GM21360 (cell line): ENCODE measurements at regions not wholly inside any gene's neighbourhood (a gene's known extent, or its start where the extent isn't known, plus 50 kb on each side); places are given as distances from the start of the nearest gene placed in this dataset.

Experiments
- ATAC-seq: cut with Tn5 transposase; IDR thresholded peaks from one replicate; pipeline ENCODE4 v1.9.1; 2021; ENCODE audit warnings: mild to moderate bottlenecking, moderate library complexity; ENCODE audit not compliant: unreplicated experiment

GRCh38 chr22:49198705-49199084 lies 629.0 kb downstream of the BRD1 start:
- no peak for ATAC-seq

GRCh38 chr22:49197986-49198704 lies 629.5 kb downstream of the BRD1 start:
- ATAC-seq = no peak

- no peak for ATAC-seq
Observed at GRCh38 chr22:49197505-49197904, 630.2 kb downstream of the BRD1 start.

- ATAC-seq = no peak
Observed at GRCh38 chr22:49196046-49196511, 631.6 kb downstream of the BRD1 start.

GRCh38 chr22:49195636-49196035 lies 632.0 kb downstream of the BRD1 start:
- no peak for ATAC-seq

GRCh38 chr22:49193901-49194465 lies 633.7 kb downstream of the BRD1 start:
- ATAC-seq = no peak

- no peak for ATAC-seq
Observed at GRCh38 chr22:49193348-49193747, 634.3 kb downstream of the BRD1 start.

- ATAC-seq = no peak
Observed at GRCh38 chr22:49192857-49193250, 634.8 kb downstream of the BRD1 start.

- no peak for ATAC-seq
Observed at GRCh38 chr22:49192180-49192856, 635.4 kb downstream of the BRD1 start.

GRCh38 chr22:49191506-49191980 lies 636.1 kb downstream of the BRD1 start:
- no peak for ATAC-seq

GRCh38 chr22:49190816-49191505 lies 636.7 kb downstream of the BRD1 start:
- ATAC-seq = no peak

GRCh38 chr22:49189871-49190270 lies 637.8 kb downstream of the BRD1 start:
- ATAC-seq = no peak

GRCh38 chr22:49188591-49188990 lies 639.1 kb downstream of the BRD1 start:
- ATAC-seq = no peak

- ATAC-seq = no peak
Observed at GRCh38 chr22:49188091-49188490, 639.6 kb downstream of the BRD1 start.

GRCh38 chr22:49186762-49187161 lies 640.9 kb downstream of the BRD1 start:
- no peak for ATAC-seq

GRCh38 chr22:49186293-49186692 lies 641.4 kb downstream of the BRD1 start:
- ATAC-seq = no peak

- no peak for ATAC-seq
Observed at GRCh38 chr22:49185312-49185969, 642.2 kb downstream of the BRD1 start.

- ATAC-seq = no peak
Observed at GRCh38 chr22:49184736-49185135, 642.9 kb downstream of the BRD1 start.

- ATAC-seq = no peak
Observed at GRCh38 chr22:49183826-49184216, 643.9 kb downstream of the BRD1 start.

GRCh38 chr22:49183208-49183825 lies 644.4 kb downstream of the BRD1 start:
- no peak for ATAC-seq
